ENCODE measurements at regions not wholly inside any gene's neighbourhood (a gene's known extent, or its start where the extent isn't known, plus 50 kb on each side); places are given as distances from the start of the nearest gene placed in this dataset.
A peak's percentile ranks its signal among the peaks of the same experiment; 100 is the strongest.
"Not testable (repeated sequence)": the region's sequence is repeated elsewhere in the genome, so short reads cannot be mapped to it uniquely, and the experiment has no call there.

DNA sequence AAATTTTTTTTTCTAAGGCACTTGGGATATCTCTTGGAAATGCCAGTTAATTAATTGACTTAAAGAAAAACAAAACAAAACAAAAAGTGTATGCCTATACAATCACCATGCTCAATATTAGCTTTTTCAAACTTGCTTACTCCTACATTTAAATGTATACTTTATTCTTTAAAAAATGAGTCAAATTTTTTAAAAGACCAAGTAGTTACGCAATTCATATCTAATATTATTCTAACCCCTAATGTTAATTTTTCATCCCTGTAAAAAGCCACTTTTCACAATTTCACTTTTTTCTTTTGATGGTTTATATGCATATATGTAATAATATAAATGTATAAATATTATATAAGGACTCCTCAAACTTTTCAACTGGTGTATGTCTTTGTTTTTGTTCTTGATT, 211.2 kb downstream of the PRDM9 start:
- Histone ChIP-seq H3K27ac (ENCODE audit: low read depth, low read length) (no peak overlapping the region), H3K9ac (ENCODE audit: low read length) (no peak overlapping the region), H3K4me3 (ENCODE audit: low read depth, low read length) (no peak overlapping the region), H3K36me3 (ENCODE audit: control insufficient read depth, insufficient read depth, low read length) (no peaks in the 10 kb centered on the region), H3K4me1 (ENCODE audit: control insufficient read depth, insufficient read depth, low read length) (no peaks in the 10 kb centered on the region), H3K9me3 (ENCODE audit: control insufficient read depth, insufficient read depth, low read depth, low read length) (no peaks in the 10 kb centered on the region; the same call in 1 of the 2 replicates), H3K27me3 (ENCODE audit: control insufficient read depth, insufficient read depth, low read length) (no peaks in the 10 kb centered on the region)

DNA sequence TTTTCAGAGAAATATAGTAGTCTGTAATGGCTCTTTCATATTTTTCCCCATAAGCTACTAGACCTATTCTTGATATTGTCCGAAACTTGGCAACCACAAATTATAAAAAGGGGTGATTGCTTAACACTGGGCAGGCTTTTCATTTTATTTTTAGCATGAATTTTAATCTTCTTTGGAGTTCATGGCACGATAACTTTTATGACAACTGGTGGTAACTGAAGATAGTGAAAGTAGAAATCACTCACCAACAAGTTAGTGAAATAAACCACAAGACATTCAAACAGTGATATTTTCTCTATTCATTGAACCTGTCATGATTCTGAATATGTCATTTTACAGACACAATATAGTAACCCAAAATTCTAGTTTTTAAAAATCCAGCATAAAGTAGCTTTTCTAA, 213.9 kb downstream of the PRDM9 start:
- H3K4me1 ChIP-seq (ENCODE audit: control insufficient read depth, insufficient read depth, low read length), result no peaks in the 10 kb centered on the region
- H3K9ac ChIP-seq (ENCODE audit: low read length), result no peak overlapping the region
- H3K9me3 ChIP-seq (ENCODE audit: control insufficient read depth, insufficient read depth, low read depth, low read length), result no peaks in the 10 kb centered on the region
- H3K27ac ChIP-seq (ENCODE audit: low read depth, low read length), result no peak overlapping the region
- no peak overlapping the region for H3K4me3 ChIP-seq (ENCODE audit: low read depth, low read length)
- no peaks in the 10 kb centered on the region for H3K27me3 ChIP-seq (ENCODE audit: control insufficient read depth, insufficient read depth, low read length)
- no peaks in the 10 kb centered on the region for H3K36me3 ChIP-seq (ENCODE audit: control insufficient read depth, insufficient read depth, low read length)

DNA sequence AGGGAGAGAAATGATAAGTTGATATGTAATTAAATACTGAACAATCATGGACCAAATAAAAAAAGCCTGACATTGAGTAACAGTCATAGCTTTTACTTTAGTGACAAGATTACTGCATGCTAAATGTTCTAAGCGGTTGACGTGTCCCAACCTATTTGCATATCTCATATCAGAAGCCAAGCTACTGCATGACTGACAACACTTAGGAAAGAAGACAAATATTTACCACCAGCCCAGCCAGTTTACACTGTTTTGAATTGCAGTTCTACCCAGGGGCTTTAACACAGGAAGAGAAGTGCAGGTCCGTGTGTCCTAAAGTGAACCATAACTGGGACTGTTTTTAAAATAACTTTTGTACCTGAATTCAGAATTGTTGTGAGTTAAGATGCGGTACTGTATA, 219.9 kb downstream of the PRDM9 start:
- H3K4me1 ChIP-seq (ENCODE audit: control insufficient read depth, insufficient read depth, low read length), result no peaks in the 10 kb centered on the region; the same call in 1 of the 2 replicates
- H3K27ac ChIP-seq (ENCODE audit: low read depth, low read length), result no peak overlapping the region
- H3K36me3 ChIP-seq (ENCODE audit: control insufficient read depth, insufficient read depth, low read length), result no peaks in the 10 kb centered on the region
- H3K9me3 ChIP-seq (ENCODE audit: control insufficient read depth, insufficient read depth, low read depth, low read length), result no peaks in the 10 kb centered on the region
- no peaks in the 10 kb centered on the region for H3K27me3 ChIP-seq (ENCODE audit: control insufficient read depth, insufficient read depth, low read length)
- H3K9ac ChIP-seq (ENCODE audit: low read length), result no peak overlapping the region
- H3K4me3 ChIP-seq (ENCODE audit: low read depth, low read length), result no peak overlapping the region

DNA sequence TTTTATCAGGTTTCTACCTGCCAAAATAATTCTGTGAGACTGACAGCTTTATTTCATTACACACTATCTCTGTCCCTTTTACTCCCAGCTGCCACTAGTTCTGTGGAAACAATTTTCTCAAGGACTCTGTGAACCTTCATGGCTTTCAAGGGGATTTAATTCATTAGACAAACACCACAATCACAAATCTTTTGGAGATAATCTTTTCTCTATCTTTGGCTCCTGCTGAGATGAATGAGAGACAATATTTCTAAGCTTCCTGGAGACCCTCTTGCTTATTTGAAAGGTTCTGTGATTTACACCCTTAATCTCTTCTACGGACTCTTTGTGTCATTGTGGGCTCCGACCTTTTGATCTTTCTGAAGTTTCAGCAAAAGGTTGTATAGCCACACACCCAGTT, 222.6 kb downstream of the PRDM9 start:
- no peaks in the 10 kb centered on the region for H3K27me3 ChIP-seq (ENCODE audit: control insufficient read depth, insufficient read depth, low read length)
- peak overlapping the region; percentile 46 for H3K9ac ChIP-seq (ENCODE audit: low read length)
- H3K9me3 ChIP-seq (ENCODE audit: control insufficient read depth, insufficient read depth, low read depth, low read length), result no peaks in the 10 kb centered on the region
- H3K36me3 ChIP-seq (ENCODE audit: control insufficient read depth, insufficient read depth, low read length), result no peaks in the 10 kb centered on the region
- H3K4me1 ChIP-seq (ENCODE audit: control insufficient read depth, insufficient read depth, low read length), result no peaks in the 10 kb centered on the region; the same call in 1 of the 2 replicates
- H3K27ac ChIP-seq (ENCODE audit: low read depth, low read length), result no peak overlapping the region
- no peak overlapping the region for H3K4me3 ChIP-seq (ENCODE audit: low read depth, low read length)

DNA sequence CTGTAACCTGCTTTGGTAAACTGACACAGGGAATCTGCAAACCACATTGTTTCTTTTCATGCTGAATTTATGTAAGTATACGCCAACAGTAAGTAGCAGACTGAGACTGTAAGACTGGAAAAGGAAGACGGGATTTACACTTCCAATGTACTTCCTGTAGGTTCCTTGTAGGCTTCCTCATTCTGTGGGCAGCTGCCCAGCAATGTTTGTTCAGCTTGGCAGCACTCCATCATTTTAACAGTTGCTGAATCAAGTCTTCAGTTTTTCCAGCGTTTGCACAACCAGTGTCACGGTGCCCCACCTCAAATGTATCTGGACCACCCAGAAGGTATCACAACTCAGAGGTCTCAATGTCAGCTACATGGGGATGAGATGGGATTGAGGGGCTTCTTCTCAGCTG, 232.6 kb downstream of the PRDM9 start:
- no peaks in the 10 kb centered on the region for H3K9me3 ChIP-seq (ENCODE audit: control insufficient read depth, insufficient read depth, low read depth, low read length)
- H3K27me3 ChIP-seq (ENCODE audit: control insufficient read depth, insufficient read depth, low read length), result no peaks in the 10 kb centered on the region
- H3K27ac ChIP-seq (ENCODE audit: low read depth, low read length), result no peak overlapping the region
- H3K4me1 ChIP-seq (ENCODE audit: control insufficient read depth, insufficient read depth, low read length), result no peaks in the 10 kb centered on the region
- H3K9ac ChIP-seq (ENCODE audit: low read length), result no peak overlapping the region
- no peaks in the 10 kb centered on the region for H3K36me3 ChIP-seq (ENCODE audit: control insufficient read depth, insufficient read depth, low read length)
- H3K4me3 ChIP-seq (ENCODE audit: low read depth, low read length), result no peak overlapping the region

DNA sequence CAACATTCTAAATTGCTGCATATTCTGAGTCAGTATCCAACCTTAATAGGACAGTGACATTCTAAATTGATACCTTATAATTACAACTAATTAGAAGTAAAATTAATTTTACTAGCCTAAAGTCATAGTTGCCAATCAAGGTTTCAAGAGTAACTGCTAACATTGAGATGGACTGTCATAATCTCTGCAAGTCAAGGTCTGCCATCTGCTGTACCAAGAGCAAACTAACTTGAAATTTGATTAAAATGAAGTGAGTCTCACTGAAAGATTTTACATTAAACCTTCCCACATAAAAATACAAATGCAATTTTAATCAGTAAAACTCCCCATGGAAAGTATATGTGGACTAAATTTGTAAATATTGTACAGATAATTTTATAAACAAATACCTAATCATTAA, 235.3 kb downstream of the PRDM9 start:
- no peak overlapping the region for H3K9ac ChIP-seq (ENCODE audit: low read length)
- no peaks in the 10 kb centered on the region for H3K4me1 ChIP-seq (ENCODE audit: control insufficient read depth, insufficient read depth, low read length)
- no peaks in the 10 kb centered on the region for H3K27me3 ChIP-seq (ENCODE audit: control insufficient read depth, insufficient read depth, low read length)
- H3K4me3 ChIP-seq (ENCODE audit: low read depth, low read length), result no peak overlapping the region
- no peaks in the 10 kb centered on the region for H3K9me3 ChIP-seq (ENCODE audit: control insufficient read depth, insufficient read depth, low read depth, low read length)
- H3K36me3 ChIP-seq (ENCODE audit: control insufficient read depth, insufficient read depth, low read length), result no peaks in the 10 kb centered on the region
- H3K27ac ChIP-seq (ENCODE audit: low read depth, low read length), result no peak overlapping the region

DNA sequence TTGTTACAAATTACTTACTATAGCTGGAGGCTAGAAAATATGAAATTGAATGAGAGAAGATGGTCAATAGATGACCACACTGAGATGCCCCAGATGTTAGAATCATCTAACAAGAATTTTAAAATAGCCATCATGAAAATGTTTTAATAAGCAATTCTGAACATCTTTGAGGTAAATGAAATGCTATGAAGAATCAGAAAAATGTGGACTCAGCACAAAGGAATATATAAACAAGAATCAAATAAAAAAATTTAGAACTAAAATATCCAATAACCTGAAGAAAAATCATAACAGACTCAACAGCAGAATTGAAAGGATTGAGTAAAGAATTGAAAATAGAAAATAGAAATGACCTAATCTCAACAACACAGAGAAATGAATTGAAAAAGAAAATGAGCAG, 248.5 kb downstream of the PRDM9 start:
- H3K9ac ChIP-seq (ENCODE audit: low read length), result no peak overlapping the region
- no peaks in the 10 kb centered on the region for H3K36me3 ChIP-seq (ENCODE audit: control insufficient read depth, insufficient read depth, low read length)
- H3K27ac ChIP-seq (ENCODE audit: low read depth, low read length), result no peak overlapping the region
- peaks cover 4% of the 10 kb centered on the region; the same call in 1 of the 2 replicates for H3K9me3 ChIP-seq (ENCODE audit: control insufficient read depth, insufficient read depth, low read depth, low read length)
- no peaks in the 10 kb centered on the region for H3K27me3 ChIP-seq (ENCODE audit: control insufficient read depth, insufficient read depth, low read length)
- H3K4me3 ChIP-seq (ENCODE audit: low read depth, low read length), result no peak overlapping the region
- no peaks in the 10 kb centered on the region for H3K4me1 ChIP-seq (ENCODE audit: control insufficient read depth, insufficient read depth, low read length)

DNA sequence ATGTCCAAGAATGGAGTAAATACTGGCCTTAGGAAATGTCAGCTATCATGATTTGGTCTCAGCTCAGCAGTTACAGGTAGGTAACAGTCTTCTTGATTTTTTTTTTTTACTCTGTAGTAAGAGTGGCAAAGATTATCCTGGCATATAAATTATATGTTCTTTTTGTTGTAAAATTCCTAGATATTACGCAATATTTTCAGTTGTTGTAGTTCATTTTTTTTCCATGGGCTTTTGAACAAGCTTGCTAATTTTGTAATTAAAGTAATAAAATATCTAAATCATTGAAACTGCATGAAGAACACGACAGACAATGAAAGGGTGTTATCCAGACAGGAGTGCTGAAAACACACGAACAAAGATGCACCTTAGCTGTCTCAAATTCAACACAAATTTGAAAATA, 249.4 kb downstream of the PRDM9 start:
- Histone ChIP-seq H3K9me3 (ENCODE audit: control insufficient read depth, insufficient read depth, low read depth, low read length) (no peaks in the 10 kb centered on the region), H3K36me3 (ENCODE audit: control insufficient read depth, insufficient read depth, low read length) (no peaks in the 10 kb centered on the region), H3K9ac (ENCODE audit: low read length) (no peak overlapping the region), H3K4me1 (ENCODE audit: control insufficient read depth, insufficient read depth, low read length) (no peaks in the 10 kb centered on the region), H3K27me3 (ENCODE audit: control insufficient read depth, insufficient read depth, low read length) (no peaks in the 10 kb centered on the region), H3K4me3 (ENCODE audit: low read depth, low read length) (no peak overlapping the region), H3K27ac (ENCODE audit: low read depth, low read length) (no peak overlapping the region)

DNA sequence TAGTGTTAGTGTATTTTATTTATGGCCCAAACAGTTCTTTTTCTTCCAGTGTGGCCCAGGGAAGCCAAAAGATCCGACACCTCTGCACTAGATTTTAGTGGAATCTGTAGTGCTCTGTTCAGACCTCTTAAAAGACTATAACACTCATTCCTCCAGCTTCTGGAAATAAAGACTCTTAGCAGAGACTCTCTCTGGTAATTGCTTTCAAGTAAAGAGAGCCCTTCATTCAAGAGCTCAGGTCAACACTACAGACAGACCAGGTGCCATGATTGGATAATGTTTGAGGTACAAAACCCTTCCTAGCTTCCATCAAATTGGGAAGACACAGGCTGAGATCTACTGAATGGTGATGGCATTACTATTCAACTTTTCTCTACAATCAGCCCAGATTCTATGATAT, 255.8 kb downstream of the PRDM9 start:
- Histone ChIP-seq H3K4me3 (ENCODE audit: low read depth, low read length) (no peak overlapping the region), H3K9ac (ENCODE audit: low read length) (no peak overlapping the region), H3K27ac (ENCODE audit: low read depth, low read length) (no peak overlapping the region), H3K9me3 (ENCODE audit: control insufficient read depth, insufficient read depth, low read depth, low read length) (no peaks in the 10 kb centered on the region), H3K36me3 (ENCODE audit: control insufficient read depth, insufficient read depth, low read length) (no peaks in the 10 kb centered on the region), H3K4me1 (ENCODE audit: control insufficient read depth, insufficient read depth, low read length) (no peaks in the 10 kb centered on the region), H3K27me3 (ENCODE audit: control insufficient read depth, insufficient read depth, low read length) (no peaks in the 10 kb centered on the region)

DNA sequence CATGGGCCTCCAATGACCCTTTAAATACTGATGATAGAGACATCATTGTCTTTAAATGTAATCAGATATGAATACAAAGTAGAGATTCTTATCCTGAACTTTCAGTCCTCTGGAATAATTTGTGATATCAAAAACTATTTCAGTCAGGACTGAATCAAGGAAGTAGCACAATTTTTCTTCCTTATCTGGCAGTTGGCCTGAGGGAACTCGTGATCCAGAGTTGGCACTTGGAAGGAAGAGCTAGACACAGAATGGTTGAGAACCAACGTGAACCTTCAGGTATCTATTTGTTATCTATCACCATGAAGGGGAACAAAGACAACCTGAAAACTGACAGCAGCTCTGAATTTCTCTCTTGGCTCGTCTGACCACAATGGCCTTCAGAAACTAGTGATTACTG, 269.3 kb downstream of the PRDM9 start:
- H3K27ac ChIP-seq (ENCODE audit: low read depth, low read length), result no peak overlapping the region
- H3K27me3 ChIP-seq (ENCODE audit: control insufficient read depth, insufficient read depth, low read length), result no peaks in the 10 kb centered on the region
- H3K36me3 ChIP-seq (ENCODE audit: control insufficient read depth, insufficient read depth, low read length), result no peaks in the 10 kb centered on the region
- H3K4me1 ChIP-seq (ENCODE audit: control insufficient read depth, insufficient read depth, low read length), result no peaks in the 10 kb centered on the region
- H3K4me3 ChIP-seq (ENCODE audit: low read depth, low read length), result no peak overlapping the region
- H3K9ac ChIP-seq (ENCODE audit: low read length), result no peak overlapping the region
- H3K9me3 ChIP-seq (ENCODE audit: control insufficient read depth, insufficient read depth, low read depth, low read length), result no peaks in the 10 kb centered on the region

DNA sequence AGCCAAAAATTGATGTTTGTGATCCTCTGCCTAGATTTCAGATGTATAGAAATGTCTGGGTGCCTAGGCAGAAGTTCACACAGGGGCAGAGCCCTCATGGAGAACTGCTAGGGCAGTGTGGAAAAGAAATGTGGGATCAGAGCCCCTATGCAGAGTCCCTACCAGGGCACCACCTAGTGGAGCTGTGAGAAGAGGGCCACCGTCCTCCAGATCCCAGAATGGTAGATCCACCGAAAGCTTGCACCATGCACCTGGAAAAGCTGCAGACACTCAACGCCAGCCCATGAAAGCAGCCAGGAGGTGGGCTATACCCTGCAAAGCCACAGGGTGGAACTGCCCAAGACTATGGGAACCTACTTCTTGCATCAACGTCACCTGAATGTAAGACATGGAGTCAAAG, 292.9 kb downstream of the PRDM9 start:
- not testable (repeated sequence) for H3K9ac ChIP-seq (ENCODE audit: low read length); H3K27ac ChIP-seq (ENCODE audit: low read depth, low read length); H3K4me3 ChIP-seq (ENCODE audit: low read depth, low read length); H3K4me1 ChIP-seq (ENCODE audit: control insufficient read depth, insufficient read depth, low read length); H3K36me3 ChIP-seq (ENCODE audit: control insufficient read depth, insufficient read depth, low read length); H3K27me3 ChIP-seq (ENCODE audit: control insufficient read depth, insufficient read depth, low read length); H3K9me3 ChIP-seq (ENCODE audit: control insufficient read depth, insufficient read depth, low read depth, low read length)

DNA sequence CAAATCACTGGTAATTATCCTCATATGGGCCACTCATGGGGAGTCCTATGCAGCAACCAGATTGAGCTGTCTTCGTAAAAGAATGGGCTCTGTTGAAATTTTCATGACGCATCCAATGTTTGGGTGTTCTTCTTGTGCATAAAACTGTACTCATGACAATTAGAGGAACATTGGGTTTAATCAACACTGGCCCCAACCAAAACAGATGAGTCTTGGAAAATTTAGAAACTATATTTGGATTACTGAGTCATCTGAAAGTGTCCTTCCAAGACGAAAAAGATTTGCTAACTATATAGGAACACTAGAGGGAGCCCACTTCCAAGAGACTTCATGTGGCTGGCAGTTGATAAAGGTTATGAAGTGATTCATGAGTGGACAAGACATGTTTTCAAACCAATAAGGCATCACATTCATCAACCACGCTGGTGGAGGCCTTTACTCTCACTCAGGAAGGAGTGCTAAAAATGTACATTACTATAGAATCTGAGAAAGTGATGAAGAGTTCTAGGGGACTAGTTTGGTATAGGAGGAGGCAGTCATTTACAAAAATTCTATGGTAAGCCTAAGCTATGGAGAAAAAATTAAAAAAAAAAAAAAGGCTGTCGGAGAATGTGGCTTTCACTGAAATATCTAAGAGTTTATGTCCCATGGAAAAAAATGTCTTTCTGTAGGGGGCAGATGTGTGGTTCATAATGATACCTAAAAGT, 313.5 kb downstream of the PRDM9 start:
- H3K27ac ChIP-seq (ENCODE audit: low read depth, low read length), result no peak overlapping the region
- H3K27me3 ChIP-seq (ENCODE audit: control insufficient read depth, insufficient read depth, low read length), result no peaks in the 10 kb centered on the region
- no peaks in the 10 kb centered on the region for H3K4me1 ChIP-seq (ENCODE audit: control insufficient read depth, insufficient read depth, low read length)
- no peak overlapping the region for H3K9ac ChIP-seq (ENCODE audit: low read length)
- H3K36me3 ChIP-seq (ENCODE audit: control insufficient read depth, insufficient read depth, low read length), result no peaks in the 10 kb centered on the region
- no peak overlapping the region for H3K4me3 ChIP-seq (ENCODE audit: low read depth, low read length)
- no peaks in the 10 kb centered on the region for H3K9me3 ChIP-seq (ENCODE audit: control insufficient read depth, insufficient read depth, low read depth, low read length)
